Dedifferentiated amniotic fluid mesenchymal stem cell (primary cell): ENCODE measurements at regions not wholly inside any gene's neighbourhood (a gene's known extent, or its start where the extent isn't known, plus 50 kb on each side); places are given as distances from the start of the nearest gene placed in this dataset.
"Not testable (repeated sequence)": the region's sequence is repeated elsewhere in the genome, so short reads cannot be mapped to it uniquely, and the experiment has no call there.

ENCODE experiments used
- DNase-seq: peaks from one replicate; pipeline ENCODE4 v3.0.0-alpha.2; 2016; ENCODE audit errors: extremely low spot score

DNA sequence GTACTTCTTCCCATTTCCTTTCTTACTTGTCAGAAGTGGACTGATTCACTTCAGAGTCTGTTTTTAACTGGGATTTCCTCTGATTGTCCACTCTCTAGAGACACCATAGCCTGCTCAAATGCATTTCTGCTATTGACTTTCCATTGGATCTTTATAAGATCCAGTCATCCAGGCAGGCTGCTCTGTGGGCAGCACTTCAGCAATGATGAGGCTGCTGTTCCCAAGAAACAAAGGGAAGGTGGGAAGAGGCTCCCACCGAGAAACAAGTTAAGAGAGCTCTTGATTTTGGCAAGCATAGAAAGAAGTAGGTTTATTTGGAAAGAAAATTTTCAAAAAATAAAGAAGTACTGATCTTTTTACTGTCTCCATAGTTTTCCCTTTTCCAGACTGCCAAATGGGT is 125.8 kb upstream of the STARD13 start:
- no peak for DNase-seq

DNA sequence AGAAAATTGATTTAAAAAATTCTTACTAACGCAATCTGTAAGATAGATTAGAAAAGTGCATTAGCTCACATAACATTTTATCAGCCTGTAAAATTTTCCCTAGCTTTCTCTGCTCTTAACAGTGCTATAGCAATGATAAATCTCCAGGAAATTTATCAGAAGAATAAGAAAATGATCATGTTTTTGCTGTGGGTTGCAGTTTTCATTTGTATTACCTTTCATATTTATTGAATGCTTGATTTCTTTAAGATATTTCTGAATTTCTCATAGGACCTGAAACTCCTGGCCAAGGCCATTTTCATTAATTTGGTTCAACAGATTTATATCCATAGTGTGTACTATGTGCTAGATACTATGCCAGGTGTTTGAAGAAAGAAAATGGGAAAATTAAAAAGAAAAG is 130.3 kb upstream of the STARD13 start:
- no peak for DNase-seq

DNA sequence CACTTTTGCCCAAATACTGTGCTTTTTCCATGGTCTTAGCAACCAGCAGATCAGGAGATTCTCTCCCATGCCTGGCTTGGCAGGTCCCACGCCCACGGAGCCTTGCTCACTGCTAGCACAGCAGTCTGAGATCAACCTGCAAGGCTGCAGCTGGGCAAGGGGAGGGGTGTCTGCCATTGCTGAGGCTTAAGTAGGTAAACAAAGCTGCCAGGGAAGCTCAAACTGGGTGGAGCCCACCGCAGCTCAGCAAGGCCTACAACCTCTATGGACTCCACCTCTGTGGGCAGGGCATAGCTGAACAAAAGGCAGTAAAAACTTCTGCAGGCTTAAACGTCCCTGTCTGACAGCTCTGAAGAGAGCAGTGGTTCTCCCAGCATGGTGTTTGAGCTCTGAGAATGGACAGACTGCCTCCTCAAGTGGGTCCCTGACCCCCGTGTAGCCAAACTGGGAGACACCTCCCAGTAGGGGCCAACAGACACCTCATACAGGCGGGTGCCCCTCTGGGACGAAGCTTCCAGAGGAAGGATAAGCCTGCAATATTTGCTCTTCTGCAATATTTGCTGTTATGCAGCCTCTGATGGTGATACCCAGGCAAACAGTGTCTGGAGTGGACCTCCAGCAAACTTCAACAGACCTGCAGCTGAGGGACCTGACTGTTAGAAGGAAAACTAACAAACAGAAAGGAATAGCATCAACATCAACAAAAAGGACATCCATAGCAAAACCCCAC is 132.8 kb upstream of the STARD13 start:
- DNase-seq, result not testable (repeated sequence)

DNA sequence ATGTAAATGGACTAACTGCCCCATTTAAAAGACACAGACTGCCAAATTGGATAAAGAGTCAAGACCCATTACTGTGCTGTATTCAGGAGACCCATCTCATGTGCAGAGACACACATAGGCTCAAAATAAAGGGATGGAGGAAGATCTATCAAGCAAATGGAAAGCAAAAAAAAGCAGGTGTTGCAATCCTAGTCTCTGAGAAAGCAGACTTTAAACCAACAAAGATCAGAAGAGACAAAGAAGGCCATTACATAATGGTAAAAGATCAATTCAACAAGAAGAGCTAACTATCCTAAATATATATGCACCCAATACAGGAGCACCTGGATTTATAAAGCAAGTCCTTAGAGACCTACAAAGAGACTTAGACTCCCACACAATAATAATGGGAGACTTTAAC is 134.6 kb upstream of the STARD13 start:
- DNase-seq, result not testable (repeated sequence)

DNA sequence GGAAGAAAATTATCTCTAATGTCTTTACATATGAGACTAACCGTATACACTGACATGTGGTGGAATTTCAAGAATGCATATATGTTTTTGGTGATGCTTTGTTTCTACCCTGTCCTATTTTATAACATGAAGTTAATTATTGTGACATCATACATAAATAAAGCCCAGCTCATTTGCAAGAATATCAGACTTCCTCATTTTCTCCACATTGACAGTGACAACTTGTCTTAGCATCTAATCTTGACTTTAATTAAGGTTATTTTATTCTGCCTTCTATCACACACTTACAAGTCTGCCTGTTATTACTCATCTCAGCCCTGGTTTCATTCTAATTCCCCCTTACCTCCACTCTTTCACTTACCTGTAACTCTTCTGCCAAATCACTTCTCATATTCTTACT is 140.6 kb upstream of the STARD13 start:
- DNase-seq, result no peak

DNA sequence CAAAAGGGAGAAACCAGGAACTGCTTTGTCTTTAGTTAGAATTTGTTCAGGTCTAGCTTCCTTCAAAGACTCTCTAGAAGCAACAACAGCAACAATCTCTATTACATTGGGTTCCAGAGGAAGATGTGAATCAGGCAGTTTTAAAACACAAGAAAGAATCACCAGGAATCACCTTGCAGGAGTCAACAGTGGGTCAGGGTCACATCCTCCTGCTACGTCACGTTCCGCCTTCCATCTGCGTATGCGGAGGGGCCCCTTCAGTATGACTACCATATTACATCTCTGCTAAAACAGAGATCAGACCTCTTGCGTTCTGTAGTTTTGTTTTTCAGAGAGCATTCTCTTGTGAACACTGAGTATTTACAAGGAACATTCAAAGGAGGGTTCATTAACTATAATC is 147.8 kb upstream of the STARD13 start:
- no peak for DNase-seq

DNA sequence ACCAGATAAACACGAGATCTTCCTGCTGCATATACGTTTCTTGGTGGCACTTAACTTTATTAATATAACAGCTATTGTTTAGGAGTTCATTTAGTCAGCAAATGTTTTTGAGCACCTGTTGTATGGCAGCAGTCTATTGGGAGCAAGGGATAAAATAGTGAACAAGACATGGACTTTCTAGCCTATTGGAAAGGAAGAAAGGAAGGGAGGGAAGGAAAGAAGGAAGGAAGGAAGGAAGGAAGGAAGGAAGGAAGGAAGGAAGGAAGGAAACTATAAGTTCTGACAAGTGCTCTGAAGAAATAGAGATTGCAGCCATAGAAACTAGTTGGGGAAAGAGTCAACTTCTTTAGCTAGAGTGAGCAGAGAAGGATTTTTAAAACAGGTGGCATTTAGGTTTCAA is 149.1 kb upstream of the STARD13 start:
- no peak for DNase-seq

DNA sequence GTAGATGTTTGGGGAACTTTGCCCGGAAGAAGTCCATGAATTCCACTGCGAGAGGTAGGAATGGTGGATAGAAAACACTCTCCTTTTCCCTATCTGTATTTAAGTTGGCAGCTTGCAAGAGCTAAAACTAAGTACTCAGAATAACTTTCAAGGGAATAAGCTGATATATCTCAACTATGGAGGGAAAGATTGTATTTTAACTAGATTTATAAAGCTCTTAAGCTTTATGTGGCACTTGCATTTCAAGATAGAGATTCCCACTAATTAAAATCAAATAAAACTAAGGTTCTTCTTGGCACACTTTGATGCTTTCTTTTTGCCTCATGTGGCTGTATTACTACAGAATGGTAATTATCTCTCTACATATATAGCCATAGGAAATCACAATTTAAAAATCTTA is 149.7 kb upstream of the STARD13 start:
- no peak for DNase-seq

DNA sequence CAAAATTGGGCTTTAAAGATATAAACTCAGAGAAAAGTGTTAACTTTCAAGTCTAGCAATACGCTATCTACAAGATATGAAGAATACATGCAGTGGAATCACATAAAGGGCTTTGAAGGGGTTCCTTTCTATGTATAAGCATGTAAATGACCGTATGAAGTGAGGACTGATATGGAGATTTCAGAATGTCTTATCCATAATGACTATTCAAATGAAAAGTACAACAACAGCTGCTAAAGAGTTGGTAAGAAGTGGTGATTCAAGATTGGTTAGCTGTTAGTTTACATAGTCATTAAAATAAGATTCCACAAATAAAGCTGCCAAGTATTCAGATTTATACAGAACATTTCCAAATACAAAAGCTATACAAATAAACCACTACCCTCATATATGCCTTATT is 153.4 kb upstream of the STARD13 start:
- DNase-seq, result no peak

DNA sequence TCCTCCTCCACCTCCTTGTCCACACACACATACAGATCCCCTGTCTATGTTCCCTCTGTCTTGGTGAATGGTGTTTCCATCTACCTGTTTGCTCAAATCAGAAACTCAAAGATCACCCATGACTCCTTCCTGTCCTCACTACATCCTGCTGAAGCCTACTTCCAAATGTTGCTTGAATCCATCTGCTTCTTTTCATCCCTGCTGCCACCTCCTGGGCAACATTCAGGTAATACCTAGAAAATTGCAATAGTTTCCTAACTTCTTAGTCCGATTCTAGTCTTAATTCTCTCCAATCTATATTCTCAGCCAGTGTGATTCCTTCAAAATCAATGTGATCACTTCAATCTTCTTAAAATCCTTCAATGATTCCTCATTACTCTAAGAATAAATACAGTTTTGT is 155.5 kb upstream of the STARD13 start:
- DNase-seq, result no peak

DNA sequence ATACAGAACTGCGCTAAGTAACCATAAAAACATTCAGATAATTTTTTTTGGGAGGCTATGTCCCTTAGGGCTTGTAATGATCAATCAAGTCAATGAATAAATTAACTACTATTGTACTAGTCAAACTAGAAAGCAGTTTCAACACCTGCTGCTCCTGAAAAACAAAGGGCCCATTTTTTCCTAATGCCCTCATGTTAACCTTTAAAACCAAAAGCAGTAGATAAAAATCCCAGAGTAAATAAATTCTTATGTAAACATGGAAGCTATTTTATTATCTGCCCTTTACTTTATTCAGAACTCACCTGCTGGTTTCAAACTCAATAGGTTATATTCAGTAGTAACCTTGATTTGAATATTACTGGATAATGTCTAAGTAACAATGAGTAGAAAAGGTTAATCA is 159.5 kb upstream of the STARD13 start:
- no peak for DNase-seq

DNA sequence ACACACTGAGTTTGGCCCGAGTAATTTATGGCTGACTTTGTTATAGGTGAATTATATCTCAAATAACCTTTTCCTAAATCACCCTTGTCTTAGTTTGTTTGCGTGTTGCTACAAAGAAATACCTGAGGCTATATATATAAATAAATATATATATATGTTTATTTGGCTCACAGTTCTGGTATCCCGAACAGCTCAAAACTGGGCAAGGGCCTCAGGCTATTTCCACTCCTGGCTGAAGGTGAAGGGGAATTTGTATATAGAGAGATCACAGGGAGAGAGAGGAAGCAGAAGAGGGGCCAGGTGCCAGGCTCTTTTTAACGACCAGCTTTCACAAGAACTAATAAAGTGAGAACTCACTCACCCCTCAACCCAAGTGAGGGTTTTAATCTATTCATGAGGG is 159.9 kb upstream of the STARD13 start:
- DNase-seq, result no peak

DNA sequence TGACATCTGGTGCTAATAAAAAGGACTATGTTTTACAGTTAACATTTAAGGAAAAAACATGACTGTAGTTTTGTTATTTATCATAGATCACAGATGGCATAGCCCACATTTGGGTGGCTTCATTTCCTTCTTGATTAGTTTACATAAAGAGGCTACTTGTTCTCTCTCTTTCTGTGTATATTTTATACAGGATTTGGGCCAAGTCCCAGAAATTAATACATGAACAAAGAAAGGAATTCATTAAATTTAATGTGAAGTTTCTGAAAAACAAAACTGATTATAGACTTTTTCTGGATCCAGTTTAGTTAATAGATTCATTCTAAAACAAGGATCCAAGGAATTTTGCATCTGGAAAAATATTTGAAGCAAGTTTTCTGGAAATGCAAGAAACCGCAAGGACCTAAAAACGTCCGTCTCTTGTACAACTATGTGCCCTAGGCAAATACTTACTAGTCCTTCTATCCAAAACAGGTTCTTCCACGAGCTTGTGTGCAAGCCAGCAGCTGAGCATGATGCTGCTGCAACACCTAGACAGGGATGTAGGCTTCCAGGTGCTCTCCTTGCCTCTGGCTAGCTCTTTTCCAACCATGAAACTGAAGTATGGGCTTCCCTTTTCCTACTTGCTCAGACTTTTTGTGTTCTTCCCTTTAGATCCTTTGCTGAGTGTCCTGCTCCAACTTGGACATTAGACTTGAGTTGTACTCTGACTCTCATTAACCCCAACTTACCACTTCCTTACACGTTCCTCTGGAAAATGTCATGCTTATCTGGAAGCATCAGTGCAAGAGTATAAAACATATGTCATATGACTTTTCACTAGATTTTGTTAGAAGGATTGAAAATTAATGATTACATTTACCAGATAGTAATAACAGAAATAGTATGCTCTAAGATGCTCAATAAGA is 161.5 kb upstream of the STARD13 start:
- DNase-seq, result peak; percentile 26

DNA sequence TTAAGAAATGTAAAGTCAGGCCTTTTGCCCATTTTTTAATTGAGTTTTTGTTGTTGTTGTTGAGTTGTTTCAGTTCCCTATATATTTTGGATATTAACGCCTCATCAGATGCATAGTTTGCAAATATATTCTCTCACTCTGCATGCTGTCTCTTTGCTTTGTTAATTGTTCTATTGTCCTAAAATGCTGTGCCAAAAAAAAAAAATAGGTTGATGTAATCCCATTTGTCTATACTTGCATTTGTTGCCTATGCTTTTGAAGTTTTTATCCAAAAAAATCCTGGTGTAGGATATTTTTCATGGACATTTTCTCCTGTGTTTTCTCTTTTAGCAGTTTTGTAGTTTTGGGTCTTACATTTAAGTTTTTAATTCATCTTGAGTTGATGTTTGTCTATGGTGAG is 163.3 kb upstream of the STARD13 start:
- no peak for DNase-seq

DNA sequence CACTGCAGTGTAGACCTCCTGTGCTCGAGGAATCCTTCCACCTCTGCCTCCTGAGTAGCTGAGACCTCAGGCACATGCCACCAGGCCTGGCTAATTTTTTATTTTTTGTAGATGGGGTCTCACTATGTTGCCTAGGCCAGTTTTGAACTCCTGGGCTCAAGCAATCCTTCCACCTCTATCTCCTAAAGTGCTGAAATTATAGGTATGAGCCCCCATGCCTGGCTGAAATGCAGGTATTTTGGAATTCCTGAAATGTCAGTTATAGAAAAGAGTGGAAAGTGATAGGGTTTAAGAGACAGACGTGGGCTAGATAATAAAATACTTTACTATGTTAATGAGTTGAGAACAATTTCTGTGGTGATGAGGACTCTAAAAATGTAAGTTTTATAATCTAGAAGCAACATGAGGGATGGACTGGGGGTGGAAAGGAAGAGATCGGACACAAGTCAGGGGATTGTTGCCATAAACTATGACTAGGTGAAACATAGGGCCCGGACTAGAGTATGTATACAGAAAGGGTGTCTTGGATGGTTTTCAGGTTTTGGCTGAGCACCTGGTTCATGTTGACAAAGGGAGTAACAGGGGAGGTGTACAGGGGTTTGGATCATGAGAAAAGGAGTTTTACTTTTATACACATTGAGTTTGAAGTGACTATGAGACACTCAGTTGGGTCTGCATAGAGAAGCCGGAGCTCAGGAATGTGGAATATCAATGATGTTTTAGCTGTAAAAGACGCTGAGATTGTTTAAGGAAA is 165.6 kb upstream of the STARD13 start:
- DNase-seq, result no peak

DNA sequence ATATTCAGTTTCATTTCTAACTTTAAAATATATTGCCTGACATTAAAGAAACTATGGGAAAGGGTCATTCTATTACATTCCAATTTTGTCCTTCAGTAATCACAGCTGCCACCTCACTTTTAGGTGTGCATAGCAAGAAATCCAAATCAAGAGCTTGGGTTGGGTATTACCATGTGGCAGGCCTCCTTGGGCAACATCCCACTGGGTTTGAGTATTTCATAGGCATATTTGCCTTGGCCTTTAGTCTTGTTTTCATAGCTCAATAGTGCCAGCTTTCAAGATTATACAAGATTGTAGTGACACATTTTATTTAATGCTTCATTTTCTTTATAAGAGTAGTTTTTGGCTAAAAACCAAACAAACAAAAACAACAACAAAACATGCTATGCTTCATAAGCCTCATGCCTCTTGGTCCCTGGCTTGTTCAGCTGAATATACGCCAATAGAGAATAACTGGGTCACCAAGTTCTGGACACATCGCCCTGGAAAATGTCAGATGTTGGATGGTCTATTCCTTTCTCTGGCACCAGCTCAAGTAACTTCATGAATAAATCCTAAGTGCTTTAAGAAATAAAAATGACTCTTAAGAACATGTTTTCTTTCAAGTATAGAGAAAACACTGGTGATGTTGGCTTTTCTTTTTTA is 167.4 kb upstream of the STARD13 start:
- DNase-seq, result no peak

DNA sequence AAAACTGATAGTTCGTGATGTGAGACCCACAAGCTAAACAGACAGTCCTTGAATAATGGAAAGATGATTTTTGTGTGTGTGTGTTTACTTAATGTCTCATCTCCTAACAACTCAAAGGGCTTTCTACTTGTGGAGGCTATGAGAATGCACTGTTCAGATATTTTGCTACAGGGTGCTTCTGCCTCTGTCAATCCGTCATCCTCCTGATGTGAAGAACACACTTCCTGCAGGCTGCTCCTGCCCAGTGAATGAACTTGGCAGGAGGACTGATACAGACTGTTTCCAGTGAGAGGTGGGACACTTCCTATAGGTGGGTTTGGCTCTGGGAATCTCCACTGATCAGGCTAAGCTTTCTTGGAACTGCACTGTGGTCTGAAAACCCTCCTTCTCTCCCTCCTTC is 168.4 kb upstream of the STARD13 start:
- no peak for DNase-seq

DNA sequence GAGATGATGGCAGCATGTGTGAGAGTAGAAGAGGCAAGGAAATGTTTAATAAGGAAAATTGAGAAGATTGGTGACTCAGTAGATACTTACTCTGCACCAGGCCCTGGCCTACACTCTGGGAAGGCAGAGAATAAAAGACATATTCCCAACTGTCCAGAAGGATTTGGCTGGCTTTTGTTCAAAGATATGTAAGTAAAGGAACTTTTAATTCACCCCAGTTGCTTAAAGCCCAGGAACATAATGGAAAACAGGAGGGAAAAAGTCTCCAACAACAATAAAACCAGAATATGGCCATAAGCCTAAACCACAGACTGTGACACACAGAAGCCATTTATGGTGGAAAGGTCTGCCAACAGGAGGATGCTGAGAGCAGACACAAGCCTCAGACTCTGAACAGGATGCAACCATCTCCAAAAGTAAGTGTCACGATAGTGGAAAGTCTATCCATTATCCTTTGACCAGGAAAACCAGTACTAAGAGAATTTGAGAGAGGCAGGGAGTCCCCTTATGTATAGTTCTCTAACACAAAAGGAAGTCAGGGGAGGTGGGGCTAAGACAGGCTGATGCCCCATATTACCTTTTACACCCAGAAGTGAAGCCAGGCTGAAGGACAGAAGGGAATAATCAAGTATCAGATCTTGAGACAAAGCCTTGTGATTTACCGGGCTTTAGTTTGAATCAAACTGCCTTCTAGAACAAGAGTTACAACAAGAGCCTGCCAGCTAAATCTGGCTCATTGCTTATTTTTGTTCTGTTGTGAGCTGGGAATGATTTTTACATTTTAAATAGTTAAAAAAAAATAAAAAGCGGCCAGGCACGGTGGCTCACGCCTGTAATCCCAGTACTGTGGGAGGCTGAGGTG is 169.5 kb upstream of the STARD13 start:
- DNase-seq, result peak; percentile 18

DNA sequence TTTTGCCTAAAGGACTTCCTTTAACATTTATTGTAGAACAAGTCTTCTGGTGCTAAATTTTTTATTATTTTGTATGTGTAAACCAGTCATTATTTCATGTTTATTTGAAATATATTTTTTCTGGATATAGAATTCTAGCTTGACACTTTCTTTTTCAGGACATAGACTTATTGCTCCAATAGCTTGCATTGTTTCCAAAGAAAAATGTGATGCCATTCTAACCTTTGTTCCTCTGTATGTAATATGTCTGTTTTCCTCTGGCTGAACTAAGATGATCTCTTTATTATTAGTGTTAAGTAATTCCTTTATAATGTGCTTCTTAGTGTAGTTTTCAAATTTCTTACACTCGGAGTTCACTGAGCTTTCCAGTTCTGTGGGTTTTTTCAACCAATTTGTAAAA is 174.1 kb upstream of the STARD13 start:
- DNase-seq, result no peak

DNA sequence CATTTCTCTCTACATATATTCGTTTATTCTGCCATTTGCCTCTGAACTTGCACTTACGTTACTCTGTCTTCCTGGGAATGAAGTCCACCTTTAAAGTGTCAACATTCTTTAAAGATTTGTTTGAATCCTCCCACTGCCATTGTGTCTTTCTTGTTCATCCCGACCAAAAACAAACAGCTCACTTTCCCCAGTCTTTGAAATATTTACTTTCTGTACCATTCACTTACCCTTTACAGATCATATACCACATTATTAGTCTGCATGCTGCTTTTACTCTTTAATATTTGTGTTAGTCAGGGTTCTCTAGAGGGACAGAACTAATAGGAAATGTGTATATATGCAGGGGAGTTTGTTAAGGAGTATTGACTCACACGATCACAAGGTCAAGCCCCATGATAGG is 176.6 kb upstream of the STARD13 start:
- DNase-seq, result no peak

DNA sequence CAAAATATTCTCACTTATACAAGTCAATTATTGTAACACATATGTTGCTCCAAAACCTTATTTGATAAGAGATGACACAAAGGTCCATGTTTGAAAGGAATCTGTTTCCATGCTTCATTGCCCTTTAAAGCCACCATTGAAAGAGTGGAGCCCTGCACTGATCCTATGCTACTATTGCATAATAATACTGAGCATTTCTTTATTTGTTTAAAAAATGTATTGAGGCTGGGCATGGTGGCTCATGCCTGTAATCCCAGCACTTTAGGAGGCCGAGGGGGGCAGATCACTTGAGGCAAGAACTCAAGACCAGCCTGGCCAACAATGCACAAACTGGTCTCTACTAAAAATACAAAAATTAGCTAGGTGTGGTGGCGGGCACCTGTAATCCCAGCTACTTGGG is 178.8 kb upstream of the STARD13 start:
- no peak for DNase-seq
